Gastroesophageal sphincter (tissue), 3 donors: ENCODE measurements at regions not wholly inside any gene's neighbourhood (a gene's known extent, or its start where the extent isn't known, plus 50 kb on each side); places are given as distances from the start of the nearest gene placed in this dataset.

ENCODE experiments used
- POLR2A ChIP-seq, 2 donors: fragments of 450-650 bp; IDR thresholded peaks; one replicate each; pipeline ENCODE4 v1.6.1; 2017; ENCODE audit warnings: antibody characterized with exemption in 2 of 2, mild to moderate bottlenecking in 2 of 2, moderate library complexity in 1 of 2
- POLR2AphosphoS5 ChIP-seq: sonication (generic); formaldehyde crosslinking; IDR thresholded peaks from one replicate; pipeline ENCODE4 v1.6.1; 2017; ENCODE audit warnings: antibody characterized with exemption
- TF ChIP-seq, protein P1 (sequence below), 4 experiments: fragments of 200-600 bp in 2 of 4; fragments of 450-650 bp in 2 of 4; sonication (generic) in 1 of 4; IDR thresholded peaks; one replicate each; pipeline ENCODE4 v1.5.1; 2017 to 2019; ENCODE audit warnings: antibody characterized with exemption in 4 of 4, mild to moderate bottlenecking in 2 of 4, moderate library complexity in 2 of 4

DNA sequence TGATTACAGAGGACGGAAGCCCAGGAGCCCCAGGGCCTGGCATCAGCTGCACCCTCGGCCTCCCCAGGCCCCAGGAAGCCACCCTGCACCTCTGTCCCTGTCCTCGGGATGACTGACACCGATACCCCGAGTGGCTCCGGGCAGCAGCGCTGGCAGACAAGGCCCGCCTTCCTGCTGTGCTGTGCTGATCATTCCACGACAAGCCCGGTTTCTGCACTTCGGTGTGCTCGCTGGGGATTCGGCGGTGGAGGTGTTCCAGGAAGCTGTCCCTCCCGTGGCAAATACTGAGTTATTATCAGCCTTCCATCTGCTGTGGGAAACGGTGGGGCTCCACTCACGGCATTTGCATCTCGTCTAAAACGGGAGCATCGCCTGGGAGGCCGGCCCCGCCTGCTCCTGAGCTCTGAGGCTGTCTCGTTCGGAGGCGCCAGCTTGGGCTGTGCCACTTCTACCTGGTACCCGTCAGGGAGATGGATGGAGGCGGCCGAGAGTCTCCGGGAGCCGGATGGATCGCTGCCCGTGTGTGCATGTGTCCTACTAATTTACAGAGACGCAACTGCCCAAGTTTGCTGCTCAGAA lies 506.1 kb downstream of the BRD1 start:
- TF ChIP-seq, protein P1, sequence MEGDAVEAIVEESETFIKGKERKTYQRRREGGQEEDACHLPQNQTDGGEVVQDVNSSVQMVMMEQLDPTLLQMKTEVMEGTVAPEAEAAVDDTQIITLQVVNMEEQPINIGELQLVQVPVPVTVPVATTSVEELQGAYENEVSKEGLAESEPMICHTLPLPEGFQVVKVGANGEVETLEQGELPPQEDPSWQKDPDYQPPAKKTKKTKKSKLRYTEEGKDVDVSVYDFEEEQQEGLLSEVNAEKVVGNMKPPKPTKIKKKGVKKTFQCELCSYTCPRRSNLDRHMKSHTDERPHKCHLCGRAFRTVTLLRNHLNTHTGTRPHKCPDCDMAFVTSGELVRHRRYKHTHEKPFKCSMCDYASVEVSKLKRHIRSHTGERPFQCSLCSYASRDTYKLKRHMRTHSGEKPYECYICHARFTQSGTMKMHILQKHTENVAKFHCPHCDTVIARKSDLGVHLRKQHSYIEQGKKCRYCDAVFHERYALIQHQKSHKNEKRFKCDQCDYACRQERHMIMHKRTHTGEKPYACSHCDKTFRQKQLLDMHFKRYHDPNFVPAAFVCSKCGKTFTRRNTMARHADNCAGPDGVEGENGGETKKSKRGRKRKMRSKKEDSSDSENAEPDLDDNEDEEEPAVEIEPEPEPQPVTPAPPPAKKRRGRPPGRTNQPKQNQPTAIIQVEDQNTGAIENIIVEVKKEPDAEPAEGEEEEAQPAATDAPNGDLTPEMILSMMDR (IDR thresholded peaks at IDR 0.05), result no peak
- no peak for TF ChIP-seq POLR2A (IDR thresholded peaks at IDR 0.05)
- no peak for TF ChIP-seq POLR2AphosphoS5
